Glutamatergic neuron (in vitro differentiated cells): ENCODE measurements at regions not wholly inside any gene's neighbourhood (a gene's known extent, or its start where the extent isn't known, plus 50 kb on each side); places are given as distances from the start of the nearest gene placed in this dataset.
"Not testable (repeated sequence)": the region's sequence is repeated elsewhere in the genome, so short reads cannot be mapped to it uniquely, and the experiment has no call there.

Experiments used
- DNase-seq: peaks from one replicate; pipeline ENCODE4 v3.0.0; 2022
- H3K27ac Mint-ChIP-seq: one replicate; pipeline ENCODE4 v1.8.0; 2020; ENCODE audit warnings: mild to moderate bottlenecking, mixed read lengths, inconsistent platforms; ENCODE audit not compliant: unreplicated experiment
- H3K27me3 Mint-ChIP-seq: one replicate; pipeline ENCODE4 v1.8.0; 2020; ENCODE audit warnings: mild to moderate bottlenecking, moderate library complexity, mixed read lengths, inconsistent platforms; ENCODE audit not compliant: unreplicated experiment
- H3K36me3 Mint-ChIP-seq: one replicate; pipeline ENCODE4 v1.8.0; 2020; ENCODE audit warnings: mild to moderate bottlenecking, mixed read lengths, inconsistent platforms; ENCODE audit not compliant: unreplicated experiment
- H3K4me1 Mint-ChIP-seq: one replicate; pipeline ENCODE4 v1.8.0; 2020; ENCODE audit warnings: mild to moderate bottlenecking, low read depth, mixed read lengths, inconsistent platforms; ENCODE audit not compliant: unreplicated experiment
- H3K4me3 Mint-ChIP-seq: one replicate; pipeline ENCODE4 v1.8.0; 2020; ENCODE audit warnings: mild to moderate bottlenecking, mixed read lengths, inconsistent platforms; ENCODE audit not compliant: unreplicated experiment
- H3K9me3 Mint-ChIP-seq: one replicate; pipeline ENCODE4 v1.8.0; 2020; ENCODE audit warnings: mild to moderate bottlenecking, moderate library complexity, mixed read lengths, inconsistent platforms; ENCODE audit not compliant: unreplicated experiment
- CTCF ChIP-seq: fragments of 200-600 bp; sonication (generic); IDR thresholded peaks from one replicate; pipeline ENCODE4 v1.5.0; 2021; ENCODE audit not compliant: partially characterized antibody, unreplicated experiment

- Mint-ChIP-seq H3K4me3 (no peak overlapping the region), H3K27ac (no peak overlapping the region), H3K36me3 (peaks cover 5% of the 10 kb centered on the region), H3K27me3 (peaks cover 2% of the 10 kb centered on the region), H3K9me3 (peaks cover 7% of the 10 kb centered on the region), H3K4me1 (peaks cover 2% of the 10 kb centered on the region)
- no peak for DNase-seq
- TF ChIP-seq CTCF = no peak
These were observed 174.6 kb upstream of the ZNF469 start for GRCh38 chr16:88208112-88208511.

- H3K27ac Mint-ChIP-seq, H3K36me3 Mint-ChIP-seq, H3K9me3 Mint-ChIP-seq, H3K4me1 Mint-ChIP-seq, DNase-seq, H3K27me3 Mint-ChIP-seq, H3K4me3 Mint-ChIP-seq: not testable (repeated sequence)
These were observed 174.0 kb upstream of the ZNF469 start for GRCh38 chr16:88208776-88209175.

GRCh38 chr16:88209579-88209978 is 173.2 kb upstream of the ZNF469 start:
- DNase-seq, H3K4me1 Mint-ChIP-seq, H3K9me3 Mint-ChIP-seq, H3K36me3 Mint-ChIP-seq, H3K27me3 Mint-ChIP-seq, H3K27ac Mint-ChIP-seq, H3K4me3 Mint-ChIP-seq: not testable (repeated sequence)

- H3K9me3 Mint-ChIP-seq, H3K27me3 Mint-ChIP-seq, H3K27ac Mint-ChIP-seq, H3K4me1 Mint-ChIP-seq, DNase-seq, H3K4me3 Mint-ChIP-seq: not testable (repeated sequence)
- H3K36me3 Mint-ChIP-seq = peaks cover 10% of the 10 kb centered on the region
These were observed 168.8 kb upstream of the ZNF469 start for GRCh38 chr16:88213937-88214336.

- H3K4me1 Mint-ChIP-seq = peaks cover 12% of the 10 kb centered on the region
- H3K4me3 Mint-ChIP-seq, H3K27me3 Mint-ChIP-seq, DNase-seq, H3K9me3 Mint-ChIP-seq: not testable (repeated sequence)
- H3K27ac Mint-ChIP-seq = peak overlapping the region; percentile 5
- peaks cover 14% of the 10 kb centered on the region for H3K36me3 Mint-ChIP-seq
These were observed 161.6 kb upstream of the ZNF469 start for GRCh38 chr16:88221001-88221761.

- H3K9me3 Mint-ChIP-seq, H3K36me3 Mint-ChIP-seq, H3K27ac Mint-ChIP-seq, H3K4me3 Mint-ChIP-seq, DNase-seq, H3K27me3 Mint-ChIP-seq: not testable (repeated sequence)
- H3K4me1 Mint-ChIP-seq = peaks cover 12% of the 10 kb centered on the region
These were observed 159.1 kb upstream of the ZNF469 start for GRCh38 chr16:88223696-88224095.

- not testable (repeated sequence) for H3K4me3 Mint-ChIP-seq, H3K27ac Mint-ChIP-seq, H3K36me3 Mint-ChIP-seq, H3K9me3 Mint-ChIP-seq, DNase-seq, H3K27me3 Mint-ChIP-seq
- H3K4me1 Mint-ChIP-seq = peaks cover 12% of the 10 kb centered on the region
These were observed 158.4 kb upstream of the ZNF469 start for GRCh38 chr16:88224131-88224898.

- H3K27ac Mint-ChIP-seq, H3K27me3 Mint-ChIP-seq, H3K9me3 Mint-ChIP-seq: not testable (repeated sequence)
These were observed 157.0 kb upstream of the ZNF469 start for GRCh38 chr16:88225640-88226230.

GRCh38 chr16:88226302-88226701 is 156.5 kb upstream of the ZNF469 start:
- H3K4me3 Mint-ChIP-seq, H3K27me3 Mint-ChIP-seq, H3K9me3 Mint-ChIP-seq, DNase-seq, H3K36me3 Mint-ChIP-seq, H3K27ac Mint-ChIP-seq, H3K4me1 Mint-ChIP-seq: not testable (repeated sequence)

More at GRCh38 chr16:88225640-88226230, 157.0 kb upstream of the ZNF469 start:
- H3K4me3 Mint-ChIP-seq, DNase-seq, H3K36me3 Mint-ChIP-seq: not testable (repeated sequence)
- H3K4me1 Mint-ChIP-seq = peaks cover 12% of the 10 kb centered on the region

- H3K9me3 Mint-ChIP-seq, H3K4me1 Mint-ChIP-seq, H3K4me3 Mint-ChIP-seq, H3K27me3 Mint-ChIP-seq, DNase-seq, H3K27ac Mint-ChIP-seq, H3K36me3 Mint-ChIP-seq: not testable (repeated sequence)
These were observed 155.6 kb upstream of the ZNF469 start for GRCh38 chr16:88227026-88227721.
